Fibroblast of skin of right quadriceps (primary cell): ENCODE measurements at regions not wholly inside any gene's neighbourhood (a gene's known extent, or its start where the extent isn't known, plus 50 kb on each side); places are given as distances from the start of the nearest gene placed in this dataset.

Experiments
- DNase-seq: peaks from one replicate; pipeline ENCODE4 v3.0.0-alpha.2; 2013

- DNase-seq: no peak
Measured at GRCh38 chr13:84528408-84529070, 646.3 kb upstream of the SLITRK1 start.

GRCh38 chr13:84525865-84526264, 643.6 kb upstream of the SLITRK1 start:
- DNase-seq: peak; percentile 0

GRCh38 chr13:84524586-84524985, 642.3 kb upstream of the SLITRK1 start:
- DNase-seq: no peak

GRCh38 chr13:84500016-84500415, 617.7 kb upstream of the SLITRK1 start:
- peak; percentile 12 for DNase-seq

GRCh38 chr13:84497613-84498012, 615.3 kb upstream of the SLITRK1 start:
- DNase-seq: no peak

- DNase-seq: no peak
Measured at GRCh38 chr13:84491952-84492351, 609.7 kb upstream of the SLITRK1 start.

- no peak for DNase-seq
Measured at GRCh38 chr13:84487752-84488151, 605.5 kb upstream of the SLITRK1 start.

- DNase-seq: peak; percentile 77
Measured at GRCh38 chr13:84481958-84482357, 599.7 kb upstream of the SLITRK1 start.

- DNase-seq: peak; percentile 15
Measured at GRCh38 chr13:84479656-84480055, 597.4 kb upstream of the SLITRK1 start.

GRCh38 chr13:84470528-84470927, 588.3 kb upstream of the SLITRK1 start:
- DNase-seq: peak; percentile 7

- DNase-seq: peak; percentile 31
Measured at GRCh38 chr13:84466461-84466860, 584.2 kb upstream of the SLITRK1 start.

GRCh38 chr13:84460989-84461388, 578.7 kb upstream of the SLITRK1 start:
- no peak for DNase-seq

- DNase-seq: no peak
Measured at GRCh38 chr13:84455143-84455905, 573.0 kb upstream of the SLITRK1 start.

GRCh38 chr13:84447640-84447978, 565.3 kb upstream of the SLITRK1 start:
- no peak for DNase-seq

GRCh38 chr13:84446972-84447639, 564.8 kb upstream of the SLITRK1 start:
- peak; percentile 78 for DNase-seq

- DNase-seq: peak; percentile 77
Measured at GRCh38 chr13:84445776-84446175, 563.5 kb upstream of the SLITRK1 start.

- DNase-seq: no peak
Measured at GRCh38 chr13:84443463-84443862, 561.2 kb upstream of the SLITRK1 start.

- DNase-seq: peak; percentile 77
Measured at GRCh38 chr13:84439108-84439507, 556.8 kb upstream of the SLITRK1 start.

- peak; percentile 92 for DNase-seq
Measured at GRCh38 chr13:84433024-84433423, 550.8 kb upstream of the SLITRK1 start.

- peak; percentile 69 for DNase-seq
Measured at GRCh38 chr13:84431646-84432045, 549.4 kb upstream of the SLITRK1 start.

- DNase-seq: no peak
Measured at GRCh38 chr13:84430446-84430845, 548.2 kb upstream of the SLITRK1 start.

GRCh38 chr13:84430015-84430414, 547.7 kb upstream of the SLITRK1 start:
- DNase-seq: peak; percentile 91

GRCh38 chr13:84418041-84418440, 535.8 kb upstream of the SLITRK1 start:
- no peak for DNase-seq

GRCh38 chr13:84417416-84417815, 535.1 kb upstream of the SLITRK1 start:
- peak; percentile 41 for DNase-seq
